ENCODE measurements at regions not wholly inside any gene's neighbourhood (a gene's known extent, or its start where the extent isn't known, plus 50 kb on each side); places are given as distances from the start of the nearest gene placed in this dataset.

DNA sequence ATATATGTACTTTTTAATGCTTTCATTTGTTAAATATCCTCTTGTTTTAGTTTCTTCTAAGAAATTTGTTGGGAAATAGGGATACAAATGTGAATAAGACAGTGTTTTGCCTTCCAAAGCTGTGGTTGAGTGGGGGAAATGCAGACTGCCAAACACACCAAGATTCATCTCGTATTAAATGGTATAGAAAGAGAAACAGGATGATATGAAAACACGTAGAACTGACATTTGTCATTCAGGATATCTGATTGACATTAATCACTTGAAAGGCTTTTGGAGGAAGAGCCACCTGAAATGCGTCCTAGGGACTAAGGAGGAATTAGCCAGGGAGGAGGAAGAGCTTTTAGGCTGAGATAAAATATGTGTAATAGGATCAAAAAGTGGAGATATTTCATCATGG is 287.4 kb upstream of the SEMA3C start:
- Histone ChIP-seq H3K4me3 (ENCODE audit: low read depth, low read length) (no peak overlapping the region), H3K36me3 (ENCODE audit: control insufficient read depth, insufficient read depth, low read length) (no peaks in the 10 kb centered on the region), H3K4me1 (ENCODE audit: control insufficient read depth, insufficient read depth, low read length) (no peaks in the 10 kb centered on the region), H3K27me3 (ENCODE audit: control insufficient read depth, insufficient read depth, low read length) (no peaks in the 10 kb centered on the region), H3K9me3 (ENCODE audit: control insufficient read depth, insufficient read depth, low read length) (no peaks in the 10 kb centered on the region), H3K27ac (ENCODE audit: low read depth, low read length) (no peak overlapping the region)
- no peak for DNase-seq (ENCODE audit: low read depth in 4 of 6, low spot score in 6 of 6)
- 92% methylated on average over 2 of the region's 3 CpGs for WGBS (ENCODE audit: insufficient coverage)

DNA sequence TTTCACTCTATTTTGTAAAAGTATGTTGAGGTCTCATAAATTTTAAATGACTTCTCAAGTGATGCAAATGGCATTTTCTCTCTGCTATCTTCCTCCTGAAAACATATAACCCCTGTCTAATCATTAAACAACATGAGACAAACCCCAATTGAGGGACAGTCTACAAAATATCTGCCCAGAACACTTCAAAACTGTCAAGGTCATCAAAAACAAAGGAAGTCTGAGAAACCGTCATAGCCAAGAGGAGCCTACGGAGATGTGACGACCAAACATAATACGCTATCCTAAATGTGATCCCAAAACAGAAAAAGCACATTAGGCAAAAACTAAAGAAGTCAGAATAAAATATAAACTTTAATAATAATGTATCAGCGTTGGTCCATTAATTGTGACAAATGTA is 282.3 kb upstream of the SEMA3C start:
- H3K36me3 ChIP-seq (ENCODE audit: control insufficient read depth, insufficient read depth, low read length), result no peaks in the 10 kb centered on the region
- H3K9me3 ChIP-seq (ENCODE audit: control insufficient read depth, insufficient read depth, low read length), result no peaks in the 10 kb centered on the region
- no peak overlapping the region for H3K4me3 ChIP-seq (ENCODE audit: low read depth, low read length)
- H3K27me3 ChIP-seq (ENCODE audit: control insufficient read depth, insufficient read depth, low read length), result no peaks in the 10 kb centered on the region
- WGBS (ENCODE audit: insufficient coverage), result no CpG with 5 or more reads among the region's 5 CpGs
- DNase-seq (ENCODE audit: low read depth in 4 of 6, low spot score in 6 of 6), result no peak
- H3K27ac ChIP-seq (ENCODE audit: low read depth, low read length), result no peak overlapping the region
- no peaks in the 10 kb centered on the region for H3K4me1 ChIP-seq (ENCODE audit: control insufficient read depth, insufficient read depth, low read length)

DNA sequence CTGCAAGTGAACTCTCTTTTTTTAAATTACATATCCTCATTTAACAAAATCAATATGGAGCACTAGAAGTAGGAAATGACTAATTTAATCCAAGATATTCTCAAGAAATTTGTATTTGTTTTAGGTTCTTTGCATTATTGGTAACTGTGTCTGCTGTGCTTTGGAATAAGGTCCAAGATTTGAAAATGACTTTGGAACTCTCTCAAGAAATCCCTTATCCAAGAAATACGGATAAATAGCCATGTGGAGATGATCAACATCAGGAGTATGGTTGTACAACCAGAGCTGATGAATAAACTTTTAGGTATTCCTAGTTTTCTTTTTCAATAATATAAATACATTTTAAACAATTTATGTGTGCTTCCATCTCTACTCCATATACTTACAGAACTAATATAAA is 279.9 kb upstream of the SEMA3C start:
- Histone ChIP-seq H3K4me1 (ENCODE audit: control insufficient read depth, insufficient read depth, low read length) (no peaks in the 10 kb centered on the region), H3K27ac (ENCODE audit: low read depth, low read length) (no peak overlapping the region), H3K9me3 (ENCODE audit: control insufficient read depth, insufficient read depth, low read length) (no peaks in the 10 kb centered on the region), H3K27me3 (ENCODE audit: control insufficient read depth, insufficient read depth, low read length) (no peaks in the 10 kb centered on the region), H3K4me3 (ENCODE audit: low read depth, low read length) (no peak overlapping the region), H3K36me3 (ENCODE audit: control insufficient read depth, insufficient read depth, low read length) (no peaks in the 10 kb centered on the region)
- no CpG with 5 or more reads among the region's 1 CpG for WGBS (ENCODE audit: insufficient coverage)
- DNase-seq (ENCODE audit: low read depth in 4 of 6, low spot score in 6 of 6), result no peak

DNA sequence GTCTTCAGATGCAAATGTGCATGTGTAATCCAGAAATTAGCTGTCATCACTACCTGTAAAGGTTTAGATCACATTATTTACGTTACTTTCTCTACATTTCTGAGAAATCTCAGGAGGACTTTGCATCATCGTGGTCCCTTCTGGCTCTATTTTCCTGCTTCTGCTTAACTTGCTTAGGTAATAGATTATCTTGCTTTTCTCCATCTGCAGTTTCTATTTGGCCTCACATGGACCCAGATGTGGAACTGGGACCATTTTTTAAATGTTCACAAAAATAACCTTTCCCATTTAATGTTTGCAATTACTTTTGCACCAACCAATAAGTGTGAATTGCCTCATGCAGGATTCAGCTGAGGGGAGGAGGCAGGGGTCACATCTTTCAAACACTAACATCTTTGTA is 278.4 kb upstream of the SEMA3C start:
- no peaks in the 10 kb centered on the region for H3K36me3 ChIP-seq (ENCODE audit: control insufficient read depth, insufficient read depth, low read length)
- no CpG with 5 or more reads among the region's 2 CpGs for WGBS (ENCODE audit: insufficient coverage)
- no peak overlapping the region for H3K27ac ChIP-seq (ENCODE audit: low read depth, low read length)
- H3K4me3 ChIP-seq (ENCODE audit: low read depth, low read length), result no peak overlapping the region
- H3K27me3 ChIP-seq (ENCODE audit: control insufficient read depth, insufficient read depth, low read length), result no peaks in the 10 kb centered on the region
- no peak for DNase-seq (ENCODE audit: low read depth in 4 of 6, low spot score in 6 of 6)
- no peaks in the 10 kb centered on the region for H3K9me3 ChIP-seq (ENCODE audit: control insufficient read depth, insufficient read depth, low read length)
- no peaks in the 10 kb centered on the region for H3K4me1 ChIP-seq (ENCODE audit: control insufficient read depth, insufficient read depth, low read length)

DNA sequence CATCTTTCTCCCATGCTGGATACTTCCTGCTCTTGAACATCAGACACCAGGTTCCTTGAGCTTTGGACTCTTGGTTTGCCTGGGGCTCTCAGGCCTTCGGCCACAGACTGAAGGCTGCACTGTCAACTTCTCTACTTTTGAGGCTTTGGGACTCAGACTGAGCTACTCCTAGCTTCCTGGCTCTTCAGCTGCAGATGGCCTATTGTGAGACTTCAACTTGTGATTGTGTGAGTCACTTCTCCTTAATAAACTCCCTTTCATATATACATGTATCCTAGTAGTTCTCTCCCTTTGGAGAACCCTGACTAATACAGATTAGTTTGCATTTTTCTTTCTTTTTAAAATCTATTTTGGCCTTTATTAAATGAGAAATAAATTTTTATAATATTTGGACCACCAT is 276.2 kb upstream of the SEMA3C start:
- H3K4me3 ChIP-seq (ENCODE audit: low read depth, low read length), result no peak overlapping the region
- DNase-seq (ENCODE audit: low read depth in 4 of 6, low spot score in 6 of 6), result no peak
- no peaks in the 10 kb centered on the region for H3K36me3 ChIP-seq (ENCODE audit: control insufficient read depth, insufficient read depth, low read length)
- H3K4me1 ChIP-seq (ENCODE audit: control insufficient read depth, insufficient read depth, low read length), result no peaks in the 10 kb centered on the region
- no peaks in the 10 kb centered on the region for H3K27me3 ChIP-seq (ENCODE audit: control insufficient read depth, insufficient read depth, low read length)
- H3K9me3 ChIP-seq (ENCODE audit: control insufficient read depth, insufficient read depth, low read length), result no peaks in the 10 kb centered on the region
- no peak overlapping the region for H3K27ac ChIP-seq (ENCODE audit: low read depth, low read length)
- WGBS (ENCODE audit: insufficient coverage), result 90% methylated on average over 1 of the region's 1 CpG

DNA sequence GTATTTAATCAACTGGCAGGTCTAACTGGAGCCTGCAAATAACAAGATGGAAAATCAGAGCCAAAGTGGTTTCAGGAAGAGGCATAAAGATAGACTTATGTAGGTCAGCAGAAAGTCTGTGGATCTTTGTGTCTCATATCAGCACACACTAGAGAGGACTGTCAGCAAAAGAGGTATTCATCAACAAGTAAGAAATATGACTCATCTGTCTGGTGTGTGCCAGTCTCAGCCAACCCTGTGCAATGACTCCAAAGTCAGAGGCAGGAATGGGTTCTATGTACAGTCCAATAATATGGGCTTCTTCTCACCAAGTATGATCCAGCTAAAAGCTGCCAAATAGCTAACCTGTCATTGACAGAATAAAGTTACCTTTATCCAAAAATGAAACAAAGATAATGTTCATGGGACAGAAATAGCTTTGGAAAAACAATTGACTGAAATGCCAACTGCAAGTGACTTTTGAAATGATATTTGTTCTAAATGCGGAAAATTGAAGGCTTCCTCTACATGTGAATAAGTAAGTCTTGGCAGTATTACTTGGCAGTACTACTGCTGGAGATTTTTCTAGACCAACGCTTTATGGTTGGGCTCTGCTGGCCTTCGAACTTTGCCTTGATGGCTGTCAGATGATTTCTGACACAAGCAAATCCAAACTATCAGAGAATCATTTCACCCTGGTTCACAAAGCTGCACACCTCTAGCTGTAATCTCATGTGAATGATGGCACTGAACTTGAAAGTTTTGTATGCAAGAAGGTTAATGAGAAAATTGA is 272.3 kb upstream of the SEMA3C start:
- H3K4me1 ChIP-seq (ENCODE audit: control insufficient read depth, insufficient read depth, low read length), result no peaks in the 10 kb centered on the region
- no peaks in the 10 kb centered on the region for H3K9me3 ChIP-seq (ENCODE audit: control insufficient read depth, insufficient read depth, low read length)
- H3K27ac ChIP-seq (ENCODE audit: low read depth, low read length), result no peak overlapping the region
- no peak for DNase-seq (ENCODE audit: low read depth in 4 of 6, low spot score in 6 of 6)
- 100% methylated on average over 2 of the region's 3 CpGs for WGBS (ENCODE audit: insufficient coverage)
- no peaks in the 10 kb centered on the region for H3K27me3 ChIP-seq (ENCODE audit: control insufficient read depth, insufficient read depth, low read length)
- no peak overlapping the region for H3K4me3 ChIP-seq (ENCODE audit: low read depth, low read length)
- no peaks in the 10 kb centered on the region for H3K36me3 ChIP-seq (ENCODE audit: control insufficient read depth, insufficient read depth, low read length)

DNA sequence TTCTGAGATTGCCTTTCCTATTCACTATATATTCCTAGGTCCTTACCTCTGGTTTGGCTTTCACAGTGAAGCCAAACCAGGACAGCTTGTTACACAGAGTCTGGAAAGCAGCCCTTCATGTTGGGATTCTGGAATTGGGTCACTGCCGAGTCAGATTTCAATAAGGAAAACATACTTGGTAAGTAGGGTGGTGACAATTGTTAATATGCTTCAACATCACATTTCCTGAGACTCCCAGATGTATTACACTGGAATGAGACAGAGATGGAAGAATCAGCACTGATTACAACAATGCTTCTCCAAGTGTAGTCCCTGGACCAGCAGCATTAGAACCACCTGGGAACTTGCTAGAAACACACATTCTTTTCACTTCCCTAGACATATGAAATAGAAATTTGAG is 268.9 kb upstream of the SEMA3C start:
- Histone ChIP-seq H3K27ac (ENCODE audit: low read depth, low read length) (no peak overlapping the region), H3K9me3 (ENCODE audit: control insufficient read depth, insufficient read depth, low read length) (no peaks in the 10 kb centered on the region), H3K27me3 (ENCODE audit: control insufficient read depth, insufficient read depth, low read length) (no peaks in the 10 kb centered on the region), H3K4me3 (ENCODE audit: low read depth, low read length) (no peak overlapping the region), H3K36me3 (ENCODE audit: control insufficient read depth, insufficient read depth, low read length) (no peaks in the 10 kb centered on the region), H3K4me1 (ENCODE audit: control insufficient read depth, insufficient read depth, low read length) (no peaks in the 10 kb centered on the region)
- DNase-seq (ENCODE audit: low read depth in 4 of 6, low spot score in 6 of 6), result no peak
- no CpG with 5 or more reads among the region's 1 CpG for WGBS (ENCODE audit: insufficient coverage)

DNA sequence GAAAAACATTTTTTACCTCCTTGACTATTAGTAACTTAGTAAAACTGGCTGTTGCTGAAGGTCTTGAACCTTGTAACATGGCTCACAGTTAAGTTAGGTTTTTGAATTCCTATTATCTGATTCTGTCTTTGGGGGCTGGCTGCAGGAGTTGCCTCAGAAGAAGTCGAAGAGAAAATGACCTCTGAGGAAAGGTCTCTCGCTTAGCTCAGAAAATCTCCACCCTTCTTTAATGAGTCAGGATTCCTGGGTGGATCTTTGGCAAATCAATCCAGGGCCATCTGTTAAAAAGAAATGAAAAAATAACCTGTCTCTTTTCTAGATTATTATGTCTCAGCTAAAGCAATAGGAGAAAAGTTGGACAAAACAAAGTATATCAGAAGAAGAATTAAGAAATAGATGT is 267.8 kb upstream of the SEMA3C start:
- H3K9me3 ChIP-seq (ENCODE audit: control insufficient read depth, insufficient read depth, low read length), result no peaks in the 10 kb centered on the region
- no peaks in the 10 kb centered on the region for H3K4me1 ChIP-seq (ENCODE audit: control insufficient read depth, insufficient read depth, low read length)
- H3K27ac ChIP-seq (ENCODE audit: low read depth, low read length), result no peak overlapping the region
- WGBS (ENCODE audit: insufficient coverage), result no CpG with 5 or more reads among the region's 2 CpGs
- no peaks in the 10 kb centered on the region for H3K36me3 ChIP-seq (ENCODE audit: control insufficient read depth, insufficient read depth, low read length)
- H3K4me3 ChIP-seq (ENCODE audit: low read depth, low read length), result no peak overlapping the region
- DNase-seq (ENCODE audit: low read depth in 4 of 6, low spot score in 6 of 6), result no peak
- H3K27me3 ChIP-seq (ENCODE audit: control insufficient read depth, insufficient read depth, low read length), result no peaks in the 10 kb centered on the region

DNA sequence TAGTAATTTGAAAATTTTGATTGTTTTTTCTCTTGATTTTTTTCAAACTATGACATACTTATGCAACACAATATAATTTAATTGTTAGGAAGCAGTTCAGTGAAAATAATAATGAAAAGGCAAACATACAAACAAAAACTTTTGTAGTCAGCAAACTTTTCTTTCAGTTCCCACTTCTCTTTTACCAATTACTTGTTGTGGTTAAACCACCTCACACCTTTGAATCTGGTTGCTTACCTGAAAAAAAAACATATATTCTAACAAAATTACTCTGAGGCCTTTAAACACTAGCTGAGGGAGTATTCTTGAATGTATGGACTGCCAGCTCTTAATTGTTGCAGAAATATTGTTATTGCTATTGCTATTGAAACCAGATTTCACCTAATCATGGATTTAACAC is 266.2 kb upstream of the SEMA3C start:
- no peaks in the 10 kb centered on the region for H3K36me3 ChIP-seq (ENCODE audit: control insufficient read depth, insufficient read depth, low read length)
- no peak overlapping the region for H3K27ac ChIP-seq (ENCODE audit: low read depth, low read length)
- no peak for DNase-seq (ENCODE audit: low read depth in 4 of 6, low spot score in 6 of 6)
- H3K4me3 ChIP-seq (ENCODE audit: low read depth, low read length), result no peak overlapping the region
- peaks cover 3% of the 10 kb centered on the region for H3K9me3 ChIP-seq (ENCODE audit: control insufficient read depth, insufficient read depth, low read length)
- H3K4me1 ChIP-seq (ENCODE audit: control insufficient read depth, insufficient read depth, low read length), result no peaks in the 10 kb centered on the region
- no peaks in the 10 kb centered on the region for H3K27me3 ChIP-seq (ENCODE audit: control insufficient read depth, insufficient read depth, low read length)

DNA sequence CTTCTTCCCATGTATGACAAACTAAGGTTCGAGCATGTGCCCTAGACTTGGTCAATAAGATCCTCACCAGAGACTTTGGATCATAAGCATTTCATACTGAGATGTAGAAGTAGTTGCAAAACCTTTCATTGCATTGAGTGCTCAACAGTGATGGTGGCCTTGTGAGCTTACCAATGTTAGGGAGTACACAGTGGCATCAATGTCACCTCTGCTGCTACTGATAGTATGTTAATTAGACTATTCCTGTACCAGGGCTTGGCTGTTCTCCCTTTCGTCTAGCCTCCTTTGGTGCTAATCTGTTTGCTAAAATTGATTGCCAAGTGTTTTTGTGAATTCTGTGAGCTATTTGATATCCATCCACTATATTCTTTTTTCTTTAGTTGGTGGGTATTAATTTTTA is 264.5 kb upstream of the SEMA3C start:
- Histone ChIP-seq H3K36me3 (ENCODE audit: control insufficient read depth, insufficient read depth, low read length) (no peaks in the 10 kb centered on the region), H3K4me3 (ENCODE audit: low read depth, low read length) (no peak overlapping the region), H3K4me1 (ENCODE audit: control insufficient read depth, insufficient read depth, low read length) (no peaks in the 10 kb centered on the region), H3K27ac (ENCODE audit: low read depth, low read length) (no peak overlapping the region), H3K9me3 (ENCODE audit: control insufficient read depth, insufficient read depth, low read length) (peaks cover 3% of the 10 kb centered on the region), H3K27me3 (ENCODE audit: control insufficient read depth, insufficient read depth, low read length) (no peaks in the 10 kb centered on the region)
- no peak for DNase-seq (ENCODE audit: low read depth in 4 of 6, low spot score in 6 of 6)
- no CpG with 5 or more reads among the region's 2 CpGs for WGBS (ENCODE audit: insufficient coverage)
